Stimulated activated naive CD4-positive, alpha-beta T cell (primary cell): ENCODE measurements at regions not wholly inside any gene's neighbourhood (a gene's known extent, or its start where the extent isn't known, plus 50 kb on each side); places are given as distances from the start of the nearest gene placed in this dataset.
A peak's percentile ranks its signal among the peaks of the same experiment; 100 is the strongest.

Source experiments
- DNase-seq, 6 experiments: peaks; one replicate each; lab custom pipeline; 2025; lab: John Stamatoyannopoulos, UW

- DNase-seq: no peak
Observed at GRCh38 chr20:16174311-16174710, 398.9 kb downstream of the KIF16B start.

GRCh38 chr20:16173044-16173443 is 400.2 kb downstream of the KIF16B start:
- no peak for DNase-seq

GRCh38 chr20:16171180-16171579 is 402.1 kb downstream of the KIF16B start:
- no peak for DNase-seq

GRCh38 chr20:16170406-16170971 is 402.8 kb downstream of the KIF16B start:
- DNase-seq: no peak

- no peak for DNase-seq
Observed at GRCh38 chr20:16167423-16168130, 405.7 kb downstream of the KIF16B start.

GRCh38 chr20:16166737-16167136 is 406.5 kb downstream of the KIF16B start:
- no peak for DNase-seq

GRCh38 chr20:16158976-16159286 is 414.3 kb downstream of the KIF16B start:
- no peak for DNase-seq

- no peak for DNase-seq
Observed at GRCh38 chr20:16158090-16158975, 414.9 kb downstream of the KIF16B start.

GRCh38 chr20:16147916-16148315 is 425.3 kb downstream of the KIF16B start:
- DNase-seq: no peak

GRCh38 chr20:16147216-16147615 is 426.0 kb downstream of the KIF16B start:
- no peak for DNase-seq

- DNase-seq: no peak
Observed at GRCh38 chr20:16145919-16146318, 427.3 kb downstream of the KIF16B start.

GRCh38 chr20:16143596-16143995 is 429.7 kb downstream of the KIF16B start:
- DNase-seq: no peak

- DNase-seq: no peak
Observed at GRCh38 chr20:16135630-16136029, 437.6 kb downstream of the KIF16B start.

- no peak for DNase-seq
Observed at GRCh38 chr20:16132036-16132798, 441.0 kb downstream of the KIF16B start.

- no peak for DNase-seq
Observed at GRCh38 chr20:16129411-16129810, 443.8 kb downstream of the KIF16B start.

- no peak for DNase-seq
Observed at GRCh38 chr20:16128538-16129106, 444.6 kb downstream of the KIF16B start.

GRCh38 chr20:16125816-16126215 is 447.4 kb downstream of the KIF16B start:
- no peak for DNase-seq

GRCh38 chr20:16124911-16125776 is 448.1 kb downstream of the KIF16B start:
- peak in 1 of 6 experiments; percentile 80 for DNase-seq

- DNase-seq: no peak
Observed at GRCh38 chr20:16124491-16124890, 448.8 kb downstream of the KIF16B start.

GRCh38 chr20:16123623-16124022 is 449.6 kb downstream of the KIF16B start:
- DNase-seq: no peak

GRCh38 chr20:16119909-16120308 is 453.3 kb downstream of the KIF16B start:
- DNase-seq: no peak
